22Rv1 (cell line): ENCODE measurements at regions not wholly inside any gene's neighbourhood (a gene's known extent, or its start where the extent isn't known, plus 50 kb on each side); places are given as distances from the start of the nearest gene placed in this dataset.

Experiments
- ZFX ChIP-seq: fragments of 450-650 bp; IDR thresholded peaks from 2 replicates; pipeline ENCODE4 v1.6.1; 2017; ENCODE audit warnings: antibody characterized with exemption, borderline replicate concordance
- TF ChIP-seq, protein P1 (sequence below): fragments of 450-650 bp; IDR thresholded peaks from 2 replicates; pipeline ENCODE4 v1.5.1; 2017; ENCODE audit warnings: mild to moderate bottlenecking

DNA sequence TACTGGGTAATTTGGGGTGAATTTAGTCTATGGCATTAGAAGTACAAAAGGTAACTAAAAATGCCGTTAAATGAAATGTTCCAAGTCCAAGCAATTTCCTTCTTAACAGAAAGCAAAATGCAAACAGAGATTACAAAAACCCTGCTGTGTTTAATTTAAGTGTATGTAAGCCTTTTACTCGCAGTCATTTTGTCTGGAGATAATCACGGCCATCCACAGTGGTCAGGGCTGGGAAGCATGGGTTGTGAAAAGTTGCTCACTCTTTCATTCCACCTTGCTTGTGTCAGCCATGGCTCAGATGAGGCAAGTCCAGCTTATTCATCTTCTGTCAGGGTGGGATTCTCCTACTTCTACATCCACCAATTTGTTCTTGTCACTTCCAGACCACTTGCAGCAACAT, 983.6 kb upstream of the ZEB2 start:
- TF ChIP-seq, protein P1, sequence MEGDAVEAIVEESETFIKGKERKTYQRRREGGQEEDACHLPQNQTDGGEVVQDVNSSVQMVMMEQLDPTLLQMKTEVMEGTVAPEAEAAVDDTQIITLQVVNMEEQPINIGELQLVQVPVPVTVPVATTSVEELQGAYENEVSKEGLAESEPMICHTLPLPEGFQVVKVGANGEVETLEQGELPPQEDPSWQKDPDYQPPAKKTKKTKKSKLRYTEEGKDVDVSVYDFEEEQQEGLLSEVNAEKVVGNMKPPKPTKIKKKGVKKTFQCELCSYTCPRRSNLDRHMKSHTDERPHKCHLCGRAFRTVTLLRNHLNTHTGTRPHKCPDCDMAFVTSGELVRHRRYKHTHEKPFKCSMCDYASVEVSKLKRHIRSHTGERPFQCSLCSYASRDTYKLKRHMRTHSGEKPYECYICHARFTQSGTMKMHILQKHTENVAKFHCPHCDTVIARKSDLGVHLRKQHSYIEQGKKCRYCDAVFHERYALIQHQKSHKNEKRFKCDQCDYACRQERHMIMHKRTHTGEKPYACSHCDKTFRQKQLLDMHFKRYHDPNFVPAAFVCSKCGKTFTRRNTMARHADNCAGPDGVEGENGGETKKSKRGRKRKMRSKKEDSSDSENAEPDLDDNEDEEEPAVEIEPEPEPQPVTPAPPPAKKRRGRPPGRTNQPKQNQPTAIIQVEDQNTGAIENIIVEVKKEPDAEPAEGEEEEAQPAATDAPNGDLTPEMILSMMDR, result no peak
- TF ChIP-seq ZFX, result no peak
